Hepatocyte (in vitro differentiated cells): ENCODE measurements at regions not wholly inside any gene's neighbourhood (a gene's known extent, or its start where the extent isn't known, plus 50 kb on each side); places are given as distances from the start of the nearest gene placed in this dataset.

Experiments
- CTCF ChIP-seq: fragments of 200-600 bp; sonication (generic); IDR thresholded peaks from 2 replicates; pipeline ENCODE4 v1.5.1; 2016; ENCODE audit warnings: antibody characterized with exemption, mild to moderate bottlenecking; ENCODE audit not compliant: poor library complexity
- EZH2 ChIP-seq: fragments of 200-600 bp; sonication (generic); IDR thresholded peaks from 2 replicates; pipeline ENCODE4 v1.6.1; 2016; ENCODE audit warnings: antibody characterized with exemption, mild to moderate bottlenecking, borderline replicate concordance
- EZH2phosphoT487 ChIP-seq: fragments of 200-600 bp; sonication (generic); IDR thresholded peaks from one replicate; pipeline ENCODE4 v1.6.1; 2018; ENCODE audit warnings: antibody characterized with exemption, mild to moderate bottlenecking, low read depth, moderate library complexity; ENCODE audit not compliant: unreplicated experiment, severe bottlenecking

GRCh38 chr6:82686719-82687118, 323.1 kb downstream of the TPBG start:
- TF ChIP-seq CTCF (no peak), EZH2 (no peak), EZH2phosphoT487 (no peak)
